ENCODE measurements at regions not wholly inside any gene's neighbourhood (a gene's known extent, or its start where the extent isn't known, plus 50 kb on each side); places are given as distances from the start of the nearest gene placed in this dataset.

- Histone ChIP-seq H3K4me2 (no peak overlapping the region), H3K9me3 (no peaks in the 10 kb centered on the region), H3K27ac (no peak overlapping the region), H3K36me3 (no peaks in the 10 kb centered on the region), H3K9ac (no peak overlapping the region), H3K27me3 (no peaks in the 10 kb centered on the region), H3K4me1 (no peaks in the 10 kb centered on the region), H4K20me1 (no peaks in the 10 kb centered on the region), H3K4me3 (no peak overlapping the region)
- no peak for TF ChIP-seq Cebpa-rat (IDR thresholded peaks at IDR 0.05)
These were observed 128.3 kb upstream of the SPATA13 start for GRCh38 chr13:24032252-24032651.

- H3K27ac ChIP-seq = no peak overlapping the region
These were observed 127.8 kb upstream of the SPATA13 start for GRCh38 chr13:24032674-24033073.

GRCh38 chr13:24033527-24034302 lies 126.8 kb upstream of the SPATA13 start:
- H3K9ac ChIP-seq = no peak overlapping the region
- no peak for TF ChIP-seq Cebpa-rat (IDR thresholded peaks at IDR 0.05)
- no peaks in the 10 kb centered on the region for H3K9me3 ChIP-seq
- no peak overlapping the region for H3K4me3 ChIP-seq
- H4K20me1 ChIP-seq = no peaks in the 10 kb centered on the region
- no peak overlapping the region for H3K4me2 ChIP-seq
- peaks cover 6% of the 10 kb centered on the region for H3K4me1 ChIP-seq
- no peaks in the 10 kb centered on the region for H3K36me3 ChIP-seq
- no peaks in the 10 kb centered on the region for H3K27me3 ChIP-seq
- no peak overlapping the region for H3K27ac ChIP-seq

More at GRCh38 chr13:24032674-24033073, 127.8 kb upstream of the SPATA13 start:
- H3K4me1 ChIP-seq = no peaks in the 10 kb centered on the region
- H3K4me3 ChIP-seq = no peak overlapping the region
- no peaks in the 10 kb centered on the region for H3K36me3 ChIP-seq
- no peaks in the 10 kb centered on the region for H4K20me1 ChIP-seq
- TF ChIP-seq Cebpa-rat (IDR thresholded peaks at IDR 0.05) = no peak
- H3K9ac ChIP-seq = no peak overlapping the region
- H3K27me3 ChIP-seq = no peaks in the 10 kb centered on the region
- no peaks in the 10 kb centered on the region for H3K9me3 ChIP-seq
- H3K4me2 ChIP-seq = no peak overlapping the region

- Histone ChIP-seq H3K4me2 (no peak overlapping the region), H4K20me1 (no peaks in the 10 kb centered on the region), H3K4me1 (peaks cover 13% of the 10 kb centered on the region), H3K27ac (no peak overlapping the region), H3K9me3 (no peaks in the 10 kb centered on the region), H3K36me3 (no peaks in the 10 kb centered on the region), H3K27me3 (no peaks in the 10 kb centered on the region), H3K4me3 (no peak overlapping the region), H3K9ac (no peak overlapping the region)
- no peak for TF ChIP-seq Cebpa-rat (IDR thresholded peaks at IDR 0.05)
These were observed 125.1 kb upstream of the SPATA13 start for GRCh38 chr13:24035411-24035810.

- H3K4me3 ChIP-seq = no peak overlapping the region
- H3K4me2 ChIP-seq = no peak overlapping the region
- no peaks in the 10 kb centered on the region for H3K27me3 ChIP-seq
- peaks cover 20% of the 10 kb centered on the region for H3K4me1 ChIP-seq
- H3K9ac ChIP-seq = no peak overlapping the region
- H3K9me3 ChIP-seq = no peaks in the 10 kb centered on the region
- no peak for TF ChIP-seq Cebpa-rat (IDR thresholded peaks at IDR 0.05)
- no peaks in the 10 kb centered on the region for H3K36me3 ChIP-seq
- H3K27ac ChIP-seq = no peak overlapping the region
- H4K20me1 ChIP-seq = no peaks in the 10 kb centered on the region
These were observed 124.4 kb upstream of the SPATA13 start for GRCh38 chr13:24036115-24036514.

- TF ChIP-seq Cebpa-rat (IDR thresholded peaks at IDR 0.05) = no peak
- H3K9me3 ChIP-seq = no peaks in the 10 kb centered on the region
- H3K27ac ChIP-seq = no peak overlapping the region
- H3K36me3 ChIP-seq = no peaks in the 10 kb centered on the region
- no peaks in the 10 kb centered on the region for H4K20me1 ChIP-seq
- no peaks in the 10 kb centered on the region for H3K27me3 ChIP-seq
- H3K4me2 ChIP-seq = peak overlapping the region; percentile 42
- H3K9ac ChIP-seq = no peak overlapping the region
- no peak overlapping the region for H3K4me3 ChIP-seq
- H3K4me1 ChIP-seq = peaks cover 42% of the 10 kb centered on the region
These were observed 122.1 kb upstream of the SPATA13 start for GRCh38 chr13:24038405-24038804.

GRCh38 chr13:24038841-24039330 lies 121.6 kb upstream of the SPATA13 start:
- TF ChIP-seq Cebpa-rat (IDR thresholded peaks at IDR 0.05) = no peak
- H3K9ac ChIP-seq = no peak overlapping the region
- H3K4me1 ChIP-seq = peaks cover 43% of the 10 kb centered on the region
- H3K36me3 ChIP-seq = no peaks in the 10 kb centered on the region
- H3K4me2 ChIP-seq = peak overlapping the region; percentile 42
- no peak overlapping the region for H3K4me3 ChIP-seq
- no peaks in the 10 kb centered on the region for H4K20me1 ChIP-seq
- no peak overlapping the region for H3K27ac ChIP-seq
- no peaks in the 10 kb centered on the region for H3K27me3 ChIP-seq
- H3K9me3 ChIP-seq = no peaks in the 10 kb centered on the region

GRCh38 chr13:24039621-24040475 lies 120.7 kb upstream of the SPATA13 start:
- H3K9me3 ChIP-seq = no peaks in the 10 kb centered on the region
- no peak overlapping the region for H3K27ac ChIP-seq
- no peak for TF ChIP-seq Cebpa-rat (IDR thresholded peaks at IDR 0.05)
- H3K27me3 ChIP-seq = no peaks in the 10 kb centered on the region
- H3K36me3 ChIP-seq = no peaks in the 10 kb centered on the region
- H3K4me1 ChIP-seq = peaks cover 43% of the 10 kb centered on the region
- H4K20me1 ChIP-seq = no peaks in the 10 kb centered on the region
- H3K4me2 ChIP-seq = no peak overlapping the region
- H3K9ac ChIP-seq = no peak overlapping the region
- H3K4me3 ChIP-seq = no peak overlapping the region

- H3K4me1 ChIP-seq = peaks cover 43% of the 10 kb centered on the region
- no peaks in the 10 kb centered on the region for H3K9me3 ChIP-seq
- no peaks in the 10 kb centered on the region for H3K36me3 ChIP-seq
- peak overlapping the region; percentile 15; the same call in 1 of the 2 replicates for H3K4me2 ChIP-seq
- no peak overlapping the region for H3K27ac ChIP-seq
- no peaks in the 10 kb centered on the region for H4K20me1 ChIP-seq
- no peaks in the 10 kb centered on the region for H3K27me3 ChIP-seq
- H3K4me3 ChIP-seq = no peak overlapping the region
- no peak for TF ChIP-seq Cebpa-rat (IDR thresholded peaks at IDR 0.05)
- no peak overlapping the region for H3K9ac ChIP-seq
These were observed 119.7 kb upstream of the SPATA13 start for GRCh38 chr13:24040835-24041234.

Data from BLaER1 (cell line).